CD4-positive, alpha-beta T cell treated with Interferon alpha-2 for 1 hour (primary cell): ENCODE measurements at regions not wholly inside any gene's neighbourhood (a gene's known extent, or its start where the extent isn't known, plus 50 kb on each side); places are given as distances from the start of the nearest gene placed in this dataset.

Source experiments
- DNase-seq, 2 donors: peaks; one replicate each; pipeline ENCODE4 v3.0.0-alpha.2; 2020 to 2022

DNA sequence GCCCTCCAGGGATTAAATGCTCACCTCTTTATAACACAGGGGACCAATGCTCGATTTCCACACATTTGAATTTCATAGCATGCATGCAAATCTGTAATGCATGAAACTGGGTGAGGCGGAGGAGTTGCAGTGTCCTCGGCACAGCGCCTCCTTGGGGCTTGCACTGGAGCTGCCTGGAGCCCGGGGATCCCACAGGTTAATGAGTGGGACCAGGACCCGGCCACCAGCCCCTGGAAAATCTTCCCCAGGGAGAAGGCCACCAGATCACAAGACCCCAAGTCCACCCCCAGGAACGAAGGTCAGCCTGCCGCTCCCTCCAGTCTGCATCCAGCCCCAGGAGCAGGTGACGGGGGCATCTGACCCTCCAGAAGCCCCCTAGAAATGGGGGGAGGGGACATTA, 119.1 kb downstream of the MN1 start:
- no peak for DNase-seq

DNA sequence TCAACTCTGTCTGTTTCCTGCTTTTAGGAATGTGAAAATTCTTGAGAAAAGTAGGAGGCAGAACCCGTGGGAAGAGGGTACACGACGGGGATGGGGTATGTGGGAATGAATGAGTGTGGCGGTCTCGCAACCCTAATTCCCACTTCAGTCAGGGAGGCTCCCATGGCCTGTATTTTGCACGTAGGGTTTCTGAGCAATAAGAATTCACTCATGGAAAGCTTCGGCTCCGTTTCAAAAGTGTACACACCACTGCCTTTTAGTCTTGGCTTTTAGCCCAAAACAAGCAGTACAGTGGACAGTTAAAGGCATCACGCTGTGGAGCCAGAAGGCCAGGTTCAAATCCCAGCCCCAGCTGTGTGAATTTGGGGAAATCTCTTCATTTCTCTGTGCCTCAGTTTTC, 116.7 kb downstream of the MN1 start:
- DNase-seq: no peak

DNA sequence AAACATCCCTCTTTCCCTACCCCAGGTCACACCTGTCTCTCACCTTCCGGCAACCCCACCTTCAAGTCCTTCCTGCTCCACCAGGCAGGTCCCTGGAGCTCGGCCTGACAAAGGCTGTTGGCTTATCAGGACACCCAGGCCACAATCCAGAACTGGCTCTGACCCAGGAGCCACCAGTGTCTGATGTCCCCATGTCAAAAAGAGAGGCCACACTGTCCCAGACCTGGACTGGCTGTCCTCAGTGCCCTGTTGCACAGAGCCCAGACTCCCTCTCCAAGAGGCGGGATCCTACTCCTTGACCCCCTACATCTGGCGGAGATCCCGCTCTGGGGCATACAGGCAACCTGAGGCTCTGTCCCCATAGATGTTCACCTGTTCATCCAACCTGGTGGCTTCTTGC, 116.0 kb downstream of the MN1 start:
- DNase-seq: no peak

DNA sequence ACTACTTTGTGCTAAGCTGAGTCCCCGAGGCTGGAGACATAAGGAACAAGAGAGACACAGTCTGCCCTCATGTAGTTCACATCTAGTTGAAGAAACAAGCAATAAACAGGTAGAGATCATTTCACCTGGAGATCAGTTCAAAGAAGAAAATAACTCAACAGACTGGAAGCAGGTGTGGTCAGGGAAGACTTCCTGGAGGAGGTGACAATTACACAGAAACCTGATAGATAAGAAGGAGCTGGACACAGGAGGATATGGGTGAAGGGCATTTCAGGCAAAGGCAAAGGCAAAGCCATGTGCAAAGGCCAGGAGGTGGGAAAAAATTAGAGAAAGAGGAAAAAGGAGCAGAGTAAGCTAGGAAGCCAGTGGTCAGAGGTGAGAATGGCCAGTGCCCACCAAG, 115.6 kb downstream of the MN1 start:
- no peak for DNase-seq

DNA sequence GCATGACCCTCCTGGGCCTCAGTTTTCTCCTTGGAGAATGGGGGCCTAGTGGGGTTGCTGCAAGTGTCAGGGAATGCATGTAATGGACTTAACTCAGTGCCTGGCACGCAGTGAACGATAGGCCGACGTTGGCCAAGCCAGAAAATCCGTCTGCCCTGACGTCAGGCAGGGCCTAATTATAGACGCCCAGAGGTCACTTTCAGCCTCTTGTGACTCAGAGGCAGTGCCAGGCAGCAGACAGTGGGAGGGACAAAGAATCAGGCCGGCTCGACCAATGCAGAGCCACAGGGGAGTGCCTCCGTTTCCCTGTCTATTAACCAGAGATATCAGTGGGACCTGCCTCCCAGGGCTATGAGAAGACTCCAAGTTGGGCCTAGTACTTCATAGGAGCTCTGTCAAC, 115.0 kb downstream of the MN1 start:
- DNase-seq: no peak

DNA sequence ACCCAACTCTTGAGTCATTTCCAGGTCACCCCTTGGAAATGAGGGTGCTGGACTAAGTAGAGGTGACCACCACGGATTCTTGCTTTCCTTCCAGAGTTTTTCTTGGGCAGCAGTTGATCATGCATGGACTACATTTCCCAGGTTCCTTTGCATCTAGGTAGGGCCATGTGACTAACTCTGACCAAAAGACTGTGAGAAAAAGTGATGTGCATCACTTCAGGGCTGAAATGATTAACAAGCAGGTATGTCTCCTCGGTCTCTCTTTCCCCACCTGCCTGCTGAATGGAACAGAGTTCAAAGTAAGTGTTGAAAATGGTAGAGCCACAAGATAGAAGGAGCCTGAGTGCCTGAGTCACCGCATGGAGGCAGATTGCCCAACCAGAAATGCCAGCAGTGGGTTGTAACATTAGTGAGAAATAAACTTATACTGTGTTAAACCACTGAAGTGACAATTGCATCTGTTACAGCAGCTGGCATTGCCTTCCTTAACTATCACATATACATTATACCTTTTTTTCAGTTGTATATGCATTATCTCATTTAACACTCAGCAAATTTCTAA, 113.5 kb downstream of the MN1 start:
- no peak for DNase-seq

DNA sequence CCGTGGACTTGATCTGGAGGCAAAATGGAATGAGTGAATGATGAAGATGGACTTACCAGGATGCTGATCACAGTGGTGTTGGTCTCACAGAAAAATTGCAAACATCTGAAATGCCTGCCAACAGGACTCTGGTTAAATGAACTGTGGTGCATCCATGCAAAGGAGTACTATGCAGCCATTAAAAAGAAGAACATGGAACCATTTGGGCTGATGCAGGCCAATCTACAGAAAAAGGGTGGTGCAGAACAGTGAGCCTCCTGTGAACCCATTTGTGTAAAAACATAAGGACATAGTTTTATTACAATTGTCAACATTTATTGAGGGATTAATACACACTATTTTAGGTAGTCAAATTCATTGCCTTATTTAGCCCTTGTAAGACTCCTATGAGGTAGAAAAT, 111.9 kb downstream of the MN1 start:
- DNase-seq: no peak

DNA sequence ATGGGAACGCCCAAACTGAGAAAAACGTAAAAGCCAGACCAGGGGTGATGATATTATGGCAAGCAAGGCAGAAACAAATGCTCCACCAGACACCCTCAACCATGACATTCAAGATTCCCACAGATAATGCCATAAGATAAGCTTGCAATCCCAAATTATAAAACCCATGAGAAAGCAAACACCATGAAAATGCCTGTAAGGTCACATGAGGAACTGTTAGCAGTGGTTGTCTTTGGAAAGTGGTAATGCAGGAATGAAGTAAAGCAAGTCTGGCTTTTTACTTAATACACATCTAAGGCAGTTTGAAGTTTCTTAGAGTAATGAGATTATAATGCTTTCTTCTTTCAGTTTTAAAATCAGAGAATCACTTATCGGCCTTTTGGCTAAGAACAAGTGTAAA, 111.0 kb downstream of the MN1 start:
- DNase-seq: no peak

DNA sequence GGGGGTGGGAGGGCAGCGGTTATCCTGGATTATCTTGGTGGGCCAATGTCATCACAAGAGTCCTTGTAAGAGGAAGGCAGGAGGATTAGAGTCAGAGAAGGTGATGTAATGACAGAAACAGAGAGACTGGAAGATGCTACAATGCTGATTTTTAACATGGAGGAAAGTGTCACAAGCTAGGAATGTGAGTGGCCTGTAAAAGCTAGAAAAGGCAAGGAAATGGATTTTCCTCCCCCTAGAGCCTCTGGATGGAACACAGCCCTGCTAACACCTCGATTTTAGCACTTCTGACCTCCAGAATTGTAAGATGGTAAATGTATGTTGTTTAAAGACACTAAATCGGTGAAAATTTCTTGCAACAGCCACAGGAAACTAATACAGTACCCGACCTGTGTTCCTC, 109.3 kb downstream of the MN1 start:
- DNase-seq: no peak

DNA sequence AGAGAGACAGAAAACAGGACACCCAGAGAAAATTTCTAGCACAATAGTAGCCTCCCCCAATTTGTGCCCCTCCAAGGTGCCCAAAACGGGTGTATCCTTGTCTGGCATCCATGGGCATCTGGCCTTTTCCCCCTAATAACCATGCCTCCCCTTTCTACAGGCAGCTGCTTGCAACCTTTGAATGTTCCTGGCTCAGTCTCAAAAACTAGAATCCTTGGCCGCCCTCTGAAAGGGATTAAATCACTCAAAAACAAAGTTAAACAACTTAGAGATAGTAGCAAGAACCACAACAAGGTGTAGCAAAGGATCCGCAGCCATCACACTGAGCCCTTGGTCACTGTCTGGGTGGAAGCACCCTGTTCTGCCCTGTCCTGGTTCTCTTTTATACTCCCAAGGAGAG, 105.6 kb downstream of the MN1 start:
- no peak for DNase-seq

DNA sequence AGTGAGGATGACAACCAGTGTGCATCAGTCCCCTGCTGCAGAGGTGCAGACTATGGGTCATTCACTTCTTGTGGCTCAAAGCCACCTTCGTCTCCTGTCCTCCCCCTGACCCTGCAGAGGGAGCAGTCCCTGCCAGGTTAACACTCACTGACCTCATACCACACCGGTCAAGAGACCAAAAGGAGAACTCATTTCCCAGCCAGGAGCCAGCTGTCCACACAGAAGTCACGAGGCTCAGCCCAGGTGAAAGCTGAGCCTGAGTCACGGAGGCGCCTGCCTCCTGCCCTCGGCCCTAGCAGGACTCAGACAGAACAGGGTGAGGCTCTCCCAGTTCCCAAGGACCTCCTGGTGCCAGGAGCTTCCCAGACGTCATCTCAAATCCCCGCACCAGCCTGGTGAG, 103.7 kb downstream of the MN1 start:
- DNase-seq: no peak
